Pancreas (tissue), 10 donors: ENCODE measurements at regions not wholly inside any gene's neighbourhood (a gene's known extent, or its start where the extent isn't known, plus 50 kb on each side); places are given as distances from the start of the nearest gene placed in this dataset.

Experiments used
- ATAC-seq, 4 donors: fragments of 200-7000 bp; cut with Tn5 transposase; one replicate each; pipeline versions ENCODE4 v1.8.0 to v1.9.1; 2020; ENCODE audit warnings: mild to moderate bottlenecking in 4 of 4, moderate library complexity in 4 of 4
- DNase-seq, 6 donors: peaks; one replicate each; pipeline ENCODE4 v3.0.0-alpha.2; 2020
- FAIRE-seq: peaks from 2 replicates; lab custom pipeline; 2012; peaks lifted over from hg19 to GRCh38; lab: Jason Lieb, UNC
- H3K27ac ChIP-seq, 4 donors: fragments of 200-600 bp; sonication (generic); 1 replicate in 3 of 4; 2 replicates in 1 of 4; pipeline versions ENCODE4 v1.5.0 to v1.8.0; 2020
- H3K27me3 ChIP-seq, 4 donors: fragments of 200-600 bp; one replicate each; pipeline ENCODE4 v1.8.0; 2021
- H3K36me3 ChIP-seq, 3 donors: fragments of 200-600 bp; sonication (generic) in 1 of 3; one replicate each; pipeline versions ENCODE4 v1.5.0 to v1.8.0; 2020 to 2021
- H3K4me1 ChIP-seq, 3 donors: fragments of 200-600 bp; one replicate each; pipeline ENCODE4 v1.8.0; 2021
- H3K4me3 ChIP-seq, 4 donors: fragments of 200-600 bp; sonication (generic) in 2 of 4; one replicate each; pipeline versions ENCODE4 v1.5.0 to v1.8.0; 2020 to 2021
- H3K9me3 ChIP-seq, 4 donors: fragments of 200-600 bp; one replicate each; pipeline ENCODE4 v1.8.0; 2021
- CTCF ChIP-seq, 4 donors: fragments of 200-600 bp; sonication (generic) in 3 of 4; IDR thresholded peaks; one replicate each; pipeline versions ENCODE4 v1.5.0 to v1.8.0; 2021; ENCODE audit warnings: antibody characterized with exemption in 4 of 4
- WGBS, 2 donors: extraction: QIAGEN DNeasy Blood & Tissue Kit; methylation state at CpG; one replicate each; pipeline ENCODE4 v1.1.7; 2013; 5-methylcytosine and 5-hydroxymethylcytosine counted together
- intact Hi-C, 3 donors: fragments of 100-400 bp; cut with DNase I; formaldehyde crosslinking; loops; one replicate each; pipeline versions ENCODE4 v1.11.1 to v1.14.2; 2022
- donor health status: healthy with polysubstance abuse.
- donor health status: DM: no; HTN: no; CAD: no; lungs with moderate emphysema.
- donor health status: DM: no; HTN: no; CAD: no.
- donor health status: control.
- donor health status: control.
- donor health status: Bipolar disorder and iron deficiency.
- donor health status: DM: yes; HTN: yes; CAD: no.
- donor health status: DM: no; HTN: no; CAD: no.
- donor health status: DM: no; HTN: no; CAD: no.
- donor health status: DM: yes; HTN: yes; CAD: no.

GRCh38 chr9:95383185-95383676 lies 65.7 kb upstream of the FANCC start:
- H3K4me1 ChIP-seq: no peaks in the 10 kb centered on the region
- peak in 1 of 4 donors; percentile 11 for ATAC-seq
- no peak overlapping the region for H3K27ac ChIP-seq
- intact Hi-C loops: no loop called here
- FAIRE-seq: no peak
- no peaks in the 10 kb centered on the region for H3K27me3 ChIP-seq
- 55 to 57% methylated on average over 7 of the region's 7 CpGs for WGBS, 2 donors
- no peak overlapping the region for H3K4me3 ChIP-seq
- no peak for TF ChIP-seq CTCF (IDR thresholded peaks at IDR 0.05)
- DNase-seq: no peak
- no peaks in the 10 kb centered on the region for H3K36me3 ChIP-seq
- no peaks in the 10 kb centered on the region for H3K9me3 ChIP-seq

- DNase-seq: no peak
- Histone ChIP-seq H3K4me3 (no peak overlapping the region), H3K9me3 (no peaks in the 10 kb centered on the region), H3K4me1 (no peaks in the 10 kb centered on the region), H3K27ac (no peak overlapping the region), H3K36me3 (no peaks in the 10 kb centered on the region), H3K27me3 (no peaks in the 10 kb centered on the region)
- no peak for FAIRE-seq
- 88 to 94% methylated on average over 10 of the region's 10 CpGs for WGBS, 2 donors
- no peak for TF ChIP-seq CTCF (IDR thresholded peaks at IDR 0.05)
- intact Hi-C loops: no loop called here
- ATAC-seq: no peak
These were observed 64.9 kb upstream of the FANCC start for GRCh38 chr9:95382433-95382832.

- FAIRE-seq (no peak), DNase-seq (no peak)
These were observed 63.7 kb upstream of the FANCC start for GRCh38 chr9:95381221-95381620.

GRCh38 chr9:95379630-95380029 lies 62.1 kb upstream of the FANCC start:
- ATAC-seq (no peak), DNase-seq (no peak), FAIRE-seq (no peak)
- no peaks in the 10 kb centered on the region for H3K36me3 ChIP-seq
- no peaks in the 10 kb centered on the region for H3K9me3 ChIP-seq
- H3K4me1 ChIP-seq: no peaks in the 10 kb centered on the region
- no peak overlapping the region for H3K4me3 ChIP-seq
- no peak for TF ChIP-seq CTCF (IDR thresholded peaks at IDR 0.05)
- H3K27ac ChIP-seq: no peak overlapping the region
- 69 to 86% methylated on average over 5 of the region's 5 CpGs for WGBS, 2 donors
- intact Hi-C loops: no loop called here
- H3K27me3 ChIP-seq: no peaks in the 10 kb centered on the region

More at GRCh38 chr9:95381221-95381620, 63.7 kb upstream of the FANCC start:
- ATAC-seq: no peak
- no peaks in the 10 kb centered on the region for H3K4me1 ChIP-seq
- no peaks in the 10 kb centered on the region for H3K36me3 ChIP-seq
- no peak for TF ChIP-seq CTCF (IDR thresholded peaks at IDR 0.05)
- no peaks in the 10 kb centered on the region for H3K9me3 ChIP-seq
- no peak overlapping the region for H3K27ac ChIP-seq
- H3K27me3 ChIP-seq: no peaks in the 10 kb centered on the region
- WGBS, 2 donors: 74 to 85% methylated on average over 7 of the region's 7 CpGs
- intact Hi-C loops: no loop called here
- H3K4me3 ChIP-seq: no peak overlapping the region

- H3K36me3 ChIP-seq: no peaks in the 10 kb centered on the region
- TF ChIP-seq CTCF (IDR thresholded peaks at IDR 0.05): no peak
- no peaks in the 10 kb centered on the region for H3K4me1 ChIP-seq
- H3K9me3 ChIP-seq: no peaks in the 10 kb centered on the region
- DNase-seq (no peak), ATAC-seq (peak in 3 of 4 donors; percentile 9 to 50 (median 32)), FAIRE-seq (no peak)
- 66 to 69% methylated on average over 9 of the region's 9 CpGs for WGBS, 2 donors
- H3K27ac ChIP-seq: peak overlapping the region in 1 of 4 donors; percentile 37
- no peaks in the 10 kb centered on the region for H3K27me3 ChIP-seq
- H3K4me3 ChIP-seq: no peak overlapping the region
- intact Hi-C loops: no loop called here
These were observed 56.4 kb upstream of the FANCC start for GRCh38 chr9:95373782-95374487.
